ENCODE measurements at regions not wholly inside any gene's neighbourhood (a gene's known extent, or its start where the extent isn't known, plus 50 kb on each side); places are given as distances from the start of the nearest gene placed in this dataset.

DNA sequence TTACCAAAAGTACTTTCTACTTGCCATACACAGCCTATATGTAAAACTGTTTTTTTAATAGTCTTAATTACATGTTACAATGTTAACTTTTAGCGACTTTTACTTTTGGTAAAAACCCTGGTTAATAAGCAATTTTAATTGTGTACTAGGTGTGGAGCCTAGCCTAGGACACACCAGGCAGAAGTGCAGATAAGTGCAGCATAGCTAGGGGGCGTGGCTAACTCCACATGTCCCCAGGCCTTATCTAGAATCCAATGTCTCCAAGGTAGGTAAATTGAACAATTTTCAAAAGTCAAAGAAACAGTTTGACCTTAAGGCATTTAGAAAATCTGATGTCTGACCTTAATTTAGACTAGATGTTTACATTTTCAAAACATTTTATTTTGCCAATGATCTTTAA lies 858.7 kb downstream of the CCSER2 start:
- Histone ChIP-seq H3K36me3 (no peaks in the 10 kb centered on the region), H3K4me3 (no peak overlapping the region), H3K27me3 (no peaks in the 10 kb centered on the region), H3K27ac (no peak overlapping the region), H3K9me3 (no peaks in the 10 kb centered on the region), H3K4me1 (no peaks in the 10 kb centered on the region)
- no peak for ATAC-seq
- TF ChIP-seq POLR2AphosphoS5 (IDR thresholded peaks at IDR 0.05) (no peak), POLR2A (IDR thresholded peaks at IDR 0.05) (no peak), EP300 (IDR thresholded peaks at IDR 0.05) (no peak)
- TF ChIP-seq, protein P1, sequence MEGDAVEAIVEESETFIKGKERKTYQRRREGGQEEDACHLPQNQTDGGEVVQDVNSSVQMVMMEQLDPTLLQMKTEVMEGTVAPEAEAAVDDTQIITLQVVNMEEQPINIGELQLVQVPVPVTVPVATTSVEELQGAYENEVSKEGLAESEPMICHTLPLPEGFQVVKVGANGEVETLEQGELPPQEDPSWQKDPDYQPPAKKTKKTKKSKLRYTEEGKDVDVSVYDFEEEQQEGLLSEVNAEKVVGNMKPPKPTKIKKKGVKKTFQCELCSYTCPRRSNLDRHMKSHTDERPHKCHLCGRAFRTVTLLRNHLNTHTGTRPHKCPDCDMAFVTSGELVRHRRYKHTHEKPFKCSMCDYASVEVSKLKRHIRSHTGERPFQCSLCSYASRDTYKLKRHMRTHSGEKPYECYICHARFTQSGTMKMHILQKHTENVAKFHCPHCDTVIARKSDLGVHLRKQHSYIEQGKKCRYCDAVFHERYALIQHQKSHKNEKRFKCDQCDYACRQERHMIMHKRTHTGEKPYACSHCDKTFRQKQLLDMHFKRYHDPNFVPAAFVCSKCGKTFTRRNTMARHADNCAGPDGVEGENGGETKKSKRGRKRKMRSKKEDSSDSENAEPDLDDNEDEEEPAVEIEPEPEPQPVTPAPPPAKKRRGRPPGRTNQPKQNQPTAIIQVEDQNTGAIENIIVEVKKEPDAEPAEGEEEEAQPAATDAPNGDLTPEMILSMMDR (IDR thresholded peaks at IDR 0.05) = no peak
- WGBS, 2 donors (ENCODE audit: low coverage in 1 of 2) = 79% methylated on average over 2 of the region's 2 CpGs; no CpG with 5 or more reads in 1 of the 2 donors

DNA sequence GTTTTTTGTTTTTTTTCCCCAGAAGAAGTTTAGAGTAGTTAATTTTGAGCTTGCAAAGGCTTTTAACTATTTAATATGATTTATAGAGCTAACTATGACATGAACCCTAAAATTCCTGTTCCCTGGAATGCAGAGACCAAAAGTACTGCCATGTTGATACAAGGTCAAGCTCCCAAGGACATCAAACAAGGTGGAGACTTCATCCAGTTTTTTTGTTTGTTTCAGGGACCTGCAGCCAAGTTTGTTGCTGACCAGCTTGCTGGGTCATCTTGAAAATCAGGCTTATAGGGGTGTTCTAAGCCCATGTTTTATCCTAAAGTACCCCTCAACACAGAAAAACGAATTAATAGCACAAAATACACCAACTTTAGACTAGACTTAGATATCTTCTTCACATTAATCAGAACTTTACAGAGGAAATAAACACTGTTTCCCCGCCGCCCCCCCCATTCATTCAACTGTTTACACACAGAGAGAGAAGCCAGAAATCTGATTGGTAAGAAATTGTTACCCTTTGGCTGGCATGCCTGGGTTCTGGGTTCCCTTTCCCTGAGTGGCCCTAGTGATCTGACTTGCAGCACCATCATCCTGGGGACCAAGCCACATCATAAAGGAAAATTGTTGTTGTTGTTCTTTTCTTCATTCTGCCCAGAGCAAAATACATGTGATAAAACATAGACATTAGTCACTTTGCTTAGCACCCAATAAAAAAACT lies 860.5 kb downstream of the CCSER2 start:
- WGBS, 2 donors (ENCODE audit: low coverage in 1 of 2) = 45 to 61% methylated on average over 3 of the region's 3 CpGs
- H3K4me1 ChIP-seq = no peaks in the 10 kb centered on the region
- TF ChIP-seq, protein P1 (IDR thresholded peaks at IDR 0.05) = no peak
- TF ChIP-seq POLR2A (IDR thresholded peaks at IDR 0.05) (no peak), POLR2AphosphoS5 (IDR thresholded peaks at IDR 0.05) (no peak), EP300 (IDR thresholded peaks at IDR 0.05) (no peak)
- no peak overlapping the region for H3K4me3 ChIP-seq
- ATAC-seq = no peak
- H3K27ac ChIP-seq = no peak overlapping the region
- H3K9me3 ChIP-seq = no peaks in the 10 kb centered on the region
- H3K27me3 ChIP-seq = no peaks in the 10 kb centered on the region
- no peaks in the 10 kb centered on the region for H3K36me3 ChIP-seq

DNA sequence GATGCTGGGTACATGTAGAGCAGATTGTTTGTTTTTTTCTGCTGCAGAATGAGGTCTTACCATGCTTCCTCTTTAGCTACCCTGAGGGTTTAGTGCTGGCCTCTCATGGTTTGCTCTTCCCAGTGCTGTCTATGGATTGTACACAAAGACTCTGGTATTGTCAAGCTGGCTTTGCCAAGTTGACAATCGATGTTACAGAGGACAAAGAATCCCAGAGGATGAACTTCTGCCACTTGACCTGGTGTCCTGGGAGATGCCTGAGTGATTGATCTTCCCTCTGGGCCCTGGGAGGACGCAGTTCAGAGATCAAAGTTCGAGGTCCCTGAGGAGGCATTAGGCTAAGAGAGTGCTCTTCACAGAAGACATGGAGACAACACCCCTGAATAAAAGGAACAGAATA lies 865.4 kb downstream of the CCSER2 start:
- Histone ChIP-seq H3K4me1 (no peaks in the 10 kb centered on the region), H3K36me3 (no peaks in the 10 kb centered on the region), H3K4me3 (no peak overlapping the region), H3K27me3 (peaks cover 5% of the 10 kb centered on the region), H3K9me3 (no peaks in the 10 kb centered on the region), H3K27ac (no peak overlapping the region)
- no peak for ATAC-seq
- WGBS, 2 donors (ENCODE audit: low coverage in 1 of 2) = 0 to 30% methylated on average over 1 to 2 of the region's 3 CpGs
- TF ChIP-seq, protein P1 (IDR thresholded peaks at IDR 0.05) = no peak
- TF ChIP-seq POLR2AphosphoS5 (IDR thresholded peaks at IDR 0.05) (no peak), POLR2A (IDR thresholded peaks at IDR 0.05) (no peak), EP300 (IDR thresholded peaks at IDR 0.05) (no peak)

DNA sequence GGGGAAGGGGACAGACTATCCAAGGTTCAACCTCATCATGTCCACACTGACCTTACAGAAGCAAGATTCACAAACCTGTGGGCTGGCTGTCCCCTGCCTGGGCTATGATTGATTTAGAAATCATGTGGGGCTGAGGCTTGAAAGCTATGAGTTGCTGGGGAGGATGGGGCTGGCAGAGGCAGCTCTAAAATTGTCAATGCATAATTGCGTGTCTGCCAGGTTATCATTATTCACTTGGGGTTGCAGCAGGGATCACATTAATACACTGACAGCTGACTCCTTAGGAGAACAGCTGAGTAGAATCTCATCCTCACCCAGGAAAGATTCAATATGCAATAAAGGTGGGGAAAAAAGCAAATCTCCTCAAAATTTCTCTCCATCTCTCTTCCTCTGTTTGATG lies 866.3 kb downstream of the CCSER2 start:
- Histone ChIP-seq H3K4me1 (no peaks in the 10 kb centered on the region), H3K27ac (no peak overlapping the region), H3K4me3 (no peak overlapping the region), H3K36me3 (no peaks in the 10 kb centered on the region), H3K27me3 (peaks cover 5% of the 10 kb centered on the region), H3K9me3 (no peaks in the 10 kb centered on the region)
- TF ChIP-seq POLR2A (IDR thresholded peaks at IDR 0.05) = no peak
- TF ChIP-seq, protein P1 (IDR thresholded peaks at IDR 0.05) = no peak
- TF ChIP-seq POLR2AphosphoS5 (IDR thresholded peaks at IDR 0.05) = no peak
- no peak for TF ChIP-seq EP300 (IDR thresholded peaks at IDR 0.05)
- WGBS, 2 donors (ENCODE audit: low coverage in 1 of 2) = 30 to 40% methylated on average over 1 of the region's 1 CpG
- no peak for ATAC-seq

DNA sequence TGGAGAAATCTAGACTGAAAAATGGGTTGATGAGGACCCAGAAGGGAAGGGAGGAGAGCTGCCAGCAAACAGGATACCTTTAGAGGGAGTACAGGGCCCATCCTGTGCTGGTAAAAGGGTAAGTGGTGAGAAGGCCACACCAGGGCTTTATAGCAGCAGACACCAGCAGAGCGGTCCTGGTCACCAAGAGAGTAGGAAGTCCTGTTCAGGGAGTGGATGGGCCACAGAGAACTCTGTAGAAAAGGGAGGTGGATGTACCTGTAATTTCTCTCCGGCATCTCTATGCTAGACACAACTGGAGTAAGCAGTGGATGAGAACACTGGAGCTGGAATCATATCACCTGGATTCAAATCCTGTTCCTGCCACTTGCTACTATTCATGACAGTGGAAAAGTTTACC lies 867.2 kb downstream of the CCSER2 start:
- whole genome bisulfite sequencing, 2 donors (ENCODE audit: low coverage in 1 of 2) = 83 to 84% methylated on average over 1 to 2 of the region's 2 CpGs
- H3K27me3 ChIP-seq = peaks cover 5% of the 10 kb centered on the region
- ATAC-seq = no peak

More for the DNA sequence above, 867.2 kb downstream of the CCSER2 start:
- no peak overlapping the region for H3K4me3 ChIP-seq
- H3K36me3 ChIP-seq = no peaks in the 10 kb centered on the region
- no peaks in the 10 kb centered on the region for H3K4me1 ChIP-seq
- H3K9me3 ChIP-seq = no peaks in the 10 kb centered on the region
- H3K27ac ChIP-seq = no peak overlapping the region
- TF ChIP-seq POLR2A (IDR thresholded peaks at IDR 0.05) (no peak), EP300 (IDR thresholded peaks at IDR 0.05) (no peak)

Measured in gastroesophageal sphincter (tissue), 4 donors.